ENCODE measurements at regions not wholly inside any gene's neighbourhood (a gene's known extent, or its start where the extent isn't known, plus 50 kb on each side); places are given as distances from the start of the nearest gene placed in this dataset.

DNA sequence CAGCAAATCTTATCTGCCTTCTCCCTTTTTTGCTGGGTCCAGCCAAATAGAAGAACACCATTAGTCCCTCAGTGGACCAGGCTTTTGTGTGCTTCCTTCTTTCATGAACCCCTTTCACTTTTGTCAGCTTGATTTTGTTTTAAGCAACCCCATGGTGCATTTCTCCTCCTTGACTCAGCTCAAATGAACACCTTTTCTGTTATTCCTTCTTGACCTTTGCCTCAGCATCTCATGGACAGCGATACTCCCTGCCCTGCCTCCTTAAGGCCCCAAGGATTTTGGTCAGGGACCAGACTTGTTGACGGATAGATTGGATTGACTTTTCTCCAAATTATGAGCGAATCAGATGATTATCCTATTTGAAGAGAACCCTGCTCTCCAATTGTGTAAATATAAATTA is 356.6 kb upstream of the USP24 start:
- DNase-seq (ENCODE audit: low read depth in 1 of 2, low spot score in 2 of 2), result no peak
- Histone ChIP-seq H3K23ac (ENCODE audit: insufficient read length) (no peak overlapping the region), H2BK20ac (ENCODE audit: low read length) (no peak overlapping the region), H4K91ac (replicated peaks; ENCODE audit: insufficient read length, low read length) (no peak overlapping the region), H2AK5ac (ENCODE audit: low read depth, low read length) (no peak overlapping the region), H3K23me2 (ENCODE audit: low read depth, low read length) (no peaks in the 10 kb centered on the region), H3K4me1 (replicated peaks in 1 of 4; ENCODE audit: control insufficient read depth in 3 of 4, insufficient read depth in 4 of 4, low read length in 3 of 4) (no peaks in the 10 kb centered on the region; a peak in 1 of 7 replicates), H2BK5ac (ENCODE audit: low read depth, low read length) (no peak overlapping the region), H4K5ac (ENCODE audit: insufficient read length, low read depth, low read length) (no peak overlapping the region), H2BK12ac (ENCODE audit: low read depth, low read length) (no peak overlapping the region), H3K4ac (replicated peaks; ENCODE audit: insufficient read length, low read depth, low read length) (no peak overlapping the region), H3K4me2 (ENCODE audit: insufficient read depth in 1 of 2, low read depth in 2 of 2, low read length in 2 of 2) (no peak overlapping the region), H3K9ac (replicated peaks in 1 of 4; ENCODE audit: extremely low read depth in 1 of 4, low read depth in 3 of 4, low read length in 3 of 4) (no peak overlapping the region), H2BK120ac (replicated peaks; ENCODE audit: low read depth, low read length) (no peak overlapping the region), H4K20me1 (replicated peaks in 1 of 2; ENCODE audit: control insufficient read depth in 1 of 2, insufficient read depth in 2 of 2, low read length in 2 of 2) (no peaks in the 10 kb centered on the region), H2AFZ (ENCODE audit: low read length) (no peak overlapping the region), H3K18ac (ENCODE audit: extremely low read depth, low read length) (no peak overlapping the region), H2BK15ac (ENCODE audit: low read length) (no peak overlapping the region), H3K14ac (ENCODE audit: insufficient read length) (no peak overlapping the region), H3K79me1 (ENCODE audit: low read depth, low read length) (no peaks in the 10 kb centered on the region), H3K56ac (replicated peaks; ENCODE audit: insufficient read length, low read depth, low read length) (no peak overlapping the region), H3K27me3 (replicated peaks in 1 of 4; ENCODE audit: control insufficient read depth in 3 of 4, extremely low read depth in 1 of 4, insufficient read depth in 3 of 4, low read length in 3 of 4) (no peaks in the 10 kb centered on the region), H3K36me3 (ENCODE audit: control insufficient read depth in 2 of 4, insufficient read depth in 4 of 4, low read length in 3 of 4) (no peaks in the 10 kb centered on the region), H3K27ac (ENCODE audit: low read depth, low read length) (no peak overlapping the region), H3K79me2 (ENCODE audit: control insufficient read depth in 1 of 2, insufficient read depth in 2 of 2, low read length in 2 of 2) (no peaks in the 10 kb centered on the region), H3K4me3 (ENCODE audit: extremely low read depth in 1 of 4, insufficient read depth in 2 of 4, low read depth in 3 of 4, low read length in 4 of 4) (no peak overlapping the region), H3K9me3 (ENCODE audit: insufficient read depth in 2 of 2, low read depth in 1 of 2, low read length in 1 of 2) (peaks cover 14 to 21% of the 10 kb centered on the region in 2 experiments), H4K8ac (ENCODE audit: extremely low read depth, insufficient read depth, low read length) (no peak overlapping the region)
- TF ChIP-seq RXRA (IDR thresholded peaks at IDR 0.05; ENCODE audit: insufficient read depth, low read depth, low read length) (no peak), CHD1 (IDR thresholded peaks at IDR 0.05; ENCODE audit: low read depth, low read length) (no peak), MAFK (IDR thresholded peaks at IDR 0.05; ENCODE audit: low read depth, low read length) (no peak), GABPA (IDR thresholded peaks at IDR 0.05; ENCODE audit: borderline replicate concordance, insufficient read depth, low read length) (no peak), BACH1 (IDR thresholded peaks at IDR 0.05; ENCODE audit: low read length) (no peak)
- WGBS, 2 experiments (ENCODE audit: extremely low coverage in 1 of 2, insufficient coverage in 1 of 2, insufficient read length in 1 of 2, insufficient replicate concordance in 2 of 2, low coverage in 1 of 2, low lambda C conversion rate in 2 of 2, missing lambda C conversion rate in 1 of 2), result 94% methylated on average over 3 of the region's 3 CpGs; no CpG with 5 or more reads in 1 of the 2 experiments
- CTCF ChIA-PET (ENCODE audit: partially characterized antibody), result no interaction called here
- no peak for FAIRE-seq
- POLR2A ChIA-PET (ENCODE audit: partially characterized antibody), result no interaction called here
